Erythroblast (primary cell): ENCODE measurements at regions not wholly inside any gene's neighbourhood (a gene's known extent, or its start where the extent isn't known, plus 50 kb on each side); places are given as distances from the start of the nearest gene placed in this dataset.
"Not testable (repeated sequence)": the region's sequence is repeated elsewhere in the genome, so short reads cannot be mapped to it uniquely, and the experiment has no call there.

ENCODE experiments used
- DNase-seq, 2 experiments: peaks; one replicate each; lab custom pipeline; 2025; lab: John Stamatoyannopoulos, UW
- GATA1 ChIP-seq: IDR thresholded peaks from 2 replicates; pipeline ENCODE4 v1.6.1; 2011; ENCODE audit warnings: low read depth, mild to moderate bottlenecking, control low read depth, low read length, moderate library complexity
- POLR2A ChIP-seq: IDR thresholded peaks from 2 replicates; pipeline ENCODE4 v1.6.1; 2011; ENCODE audit warnings: mild to moderate bottlenecking, low read length

DNA sequence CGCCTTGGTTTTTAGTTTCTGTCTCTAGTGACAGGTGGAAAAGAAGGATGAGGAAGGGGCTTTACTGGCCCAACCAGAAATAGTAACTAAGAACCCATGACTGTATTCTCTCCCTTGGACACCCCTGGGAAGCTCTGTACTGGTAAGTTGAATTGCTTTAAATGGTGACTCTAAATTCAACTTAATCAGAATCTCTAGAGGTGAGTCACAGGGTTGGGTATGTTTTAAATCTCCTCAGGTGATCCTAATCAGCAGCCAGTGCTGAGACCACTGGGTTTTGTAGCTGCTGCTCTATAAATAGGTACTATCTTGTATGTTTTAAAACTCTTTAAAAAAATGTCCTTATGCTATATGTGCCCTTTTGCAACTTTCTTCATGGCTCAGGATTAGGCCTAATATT is 314.0 kb upstream of the ECI2 start:
- TF ChIP-seq GATA1 (no peak), POLR2A (no peak)
- no peak for DNase-seq

- no peak for DNase-seq
- TF ChIP-seq GATA1 (no peak), POLR2A (no peak)
Observed at GRCh38 chr6:4448841-4449240, 313.5 kb upstream of the ECI2 start.

- no peak for TF ChIP-seq GATA1
- TF ChIP-seq POLR2A, result no peak
- no peak for DNase-seq
Observed at GRCh38 chr6:4447639-4448330, 312.4 kb upstream of the ECI2 start.

DNA sequence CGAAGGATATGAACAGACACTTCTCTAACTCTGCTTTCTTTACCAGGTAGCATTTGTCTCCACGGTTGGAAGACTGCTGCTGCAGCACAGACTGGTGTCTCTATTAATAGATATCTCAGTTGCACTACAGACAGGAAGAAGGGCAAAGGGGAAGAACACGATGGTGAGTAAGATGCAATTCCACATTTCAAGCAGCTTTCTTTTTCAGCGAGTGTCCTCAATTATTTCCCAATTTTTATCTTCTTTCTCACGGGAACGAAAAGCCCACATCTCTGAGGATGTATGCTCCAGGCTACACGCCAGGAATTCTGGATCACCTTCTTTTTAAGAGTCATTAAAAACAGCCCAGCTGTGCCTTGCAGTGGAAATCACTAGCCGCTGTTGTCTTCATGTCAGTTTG is 311.6 kb upstream of the ECI2 start:
- TF ChIP-seq POLR2A, result no peak
- TF ChIP-seq GATA1, result no peak
- no peak for DNase-seq

GRCh38 chr6:4441981-4442434 is 306.6 kb upstream of the ECI2 start:
- DNase-seq, result no peak
- TF ChIP-seq GATA1, result no peak
- no peak for TF ChIP-seq POLR2A

DNA sequence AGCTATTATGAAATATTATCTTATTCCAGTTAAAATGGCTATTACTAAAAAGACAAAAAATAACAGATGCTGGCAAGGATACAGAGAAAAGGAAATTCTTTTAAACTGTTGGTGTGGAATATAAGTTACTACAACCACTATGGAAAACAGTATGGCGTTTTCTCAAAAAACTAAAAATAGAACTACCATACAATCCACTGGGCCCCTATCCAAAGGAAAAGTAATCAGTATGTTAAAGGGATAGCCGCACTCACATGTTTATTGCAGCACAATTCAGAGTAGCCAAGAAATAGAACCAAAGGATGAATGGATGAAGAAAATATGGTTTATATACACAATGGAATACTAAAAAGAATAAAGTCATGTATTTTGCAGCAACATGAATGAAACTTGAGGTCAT is 303.8 kb upstream of the ECI2 start:
- no peak for DNase-seq
- TF ChIP-seq POLR2A (no peak), GATA1 (no peak)

- TF ChIP-seq GATA1 (no peak), POLR2A (no peak)
- no peak for DNase-seq
Observed at GRCh38 chr6:4437342-4437741, 302.0 kb upstream of the ECI2 start.

GRCh38 chr6:4435981-4436445 is 300.6 kb upstream of the ECI2 start:
- DNase-seq, result no peak
- TF ChIP-seq GATA1, result no peak
- no peak for TF ChIP-seq POLR2A

DNA sequence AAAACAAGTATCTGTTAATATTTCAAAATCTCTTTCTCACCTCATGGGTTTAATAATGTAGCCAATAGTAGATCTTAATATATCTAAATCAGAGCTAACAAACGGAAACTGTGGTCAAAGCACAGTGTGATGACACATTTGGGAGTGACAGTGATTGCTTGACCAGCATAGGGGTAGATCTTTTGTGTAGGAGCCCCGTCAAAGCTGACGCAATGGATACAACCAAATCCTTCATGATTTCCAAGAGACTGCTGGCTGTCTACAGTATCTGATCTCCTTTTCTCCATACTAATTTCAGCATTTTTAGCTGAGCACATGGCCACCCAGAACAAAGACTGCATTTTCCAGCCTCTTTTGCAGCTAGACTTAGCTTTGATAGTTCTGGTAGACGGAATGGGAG is 299.3 kb upstream of the ECI2 start:
- no peak for TF ChIP-seq POLR2A
- no peak for TF ChIP-seq GATA1
- DNase-seq, result no peak

GRCh38 chr6:4433199-4433598 is 297.8 kb upstream of the ECI2 start:
- no peak for TF ChIP-seq GATA1
- DNase-seq, result no peak

GRCh38 chr6:4426968-4427367 is 291.6 kb upstream of the ECI2 start:
- TF ChIP-seq GATA1, result no peak
- TF ChIP-seq POLR2A, result no peak
- no peak for DNase-seq

- no peak for DNase-seq
- no peak for TF ChIP-seq GATA1
- no peak for TF ChIP-seq POLR2A
Observed at GRCh38 chr6:4421837-4422236, 286.5 kb upstream of the ECI2 start.

GRCh38 chr6:4420160-4420865 is 284.9 kb upstream of the ECI2 start:
- no peak for DNase-seq
- no peak for TF ChIP-seq GATA1
- TF ChIP-seq POLR2A, result no peak

DNA sequence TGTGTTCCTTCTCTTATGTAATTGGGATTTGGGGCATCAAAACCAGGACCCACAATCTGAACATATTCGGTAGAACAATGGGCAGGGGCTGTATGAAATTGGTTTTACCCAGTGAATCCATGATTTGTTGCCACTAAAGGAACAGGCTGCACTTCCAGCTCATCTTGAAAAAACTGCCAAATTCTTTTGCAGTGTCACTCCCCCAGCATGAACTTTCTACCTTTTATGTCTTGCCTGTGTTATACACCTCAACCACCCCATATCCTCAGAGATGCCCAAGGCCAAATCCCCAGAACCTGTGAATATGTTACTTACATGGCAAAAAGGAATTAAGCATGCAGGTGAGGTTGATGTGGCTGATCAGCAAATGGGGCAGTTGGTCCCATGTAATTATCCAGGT is 280.2 kb upstream of the ECI2 start:
- DNase-seq, result no peak
- TF ChIP-seq GATA1, result no peak
- TF ChIP-seq POLR2A, result no peak

DNA sequence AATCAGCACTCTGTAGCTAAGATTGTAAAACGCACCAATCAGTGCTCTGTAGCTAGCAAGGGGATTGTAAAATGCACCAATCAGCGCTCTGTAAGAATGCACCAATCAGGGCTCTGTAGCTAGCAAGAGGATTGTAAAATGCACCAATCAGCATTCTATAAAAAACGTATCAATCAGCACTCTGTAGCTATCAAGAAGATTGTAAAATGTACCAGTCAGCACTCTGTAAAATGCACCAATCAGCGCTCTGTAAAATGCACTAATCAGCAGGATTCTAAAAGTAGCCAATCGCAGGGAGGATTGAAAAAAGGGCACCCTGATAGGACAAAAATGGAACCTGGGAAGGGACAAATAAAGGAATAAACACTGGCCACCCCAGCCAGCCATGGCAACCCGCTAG is 278.7 kb upstream of the ECI2 start:
- not testable (repeated sequence) for DNase-seq
